ACC112 (cell line): ENCODE measurements at regions not wholly inside any gene's neighbourhood (a gene's known extent, or its start where the extent isn't known, plus 50 kb on each side); places are given as distances from the start of the nearest gene placed in this dataset.

ENCODE experiments used
- H2AFZ ChIP-seq: fragments of 200-600 bp; sonication (generic); one replicate; pipeline ENCODE4 v1.6.0; 2017; ENCODE audit warnings: antibody characterized with exemption, low read length; ENCODE audit not compliant: unreplicated experiment
- H3K27ac ChIP-seq: fragments of 200-600 bp; sonication (generic); 2 replicates; pipeline ENCODE4 v1.5.1; 2014; ENCODE audit warnings: low read depth, mild to moderate bottlenecking, antibody characterized with exemption, low read length, moderate library complexity
- H3K27me3 ChIP-seq: fragments of 200-600 bp; sonication (generic); 2 replicates; pipeline ENCODE4 v1.6.1; 2014; ENCODE audit warnings: mild to moderate bottlenecking, antibody characterized with exemption, low read length, moderate library complexity, mixed read lengths; ENCODE audit not compliant: insufficient read depth
- H3K36me3 ChIP-seq: fragments of 200-600 bp; sonication (generic); 2 replicates; pipeline ENCODE4 v1.6.1; 2016; ENCODE audit warnings: mild to moderate bottlenecking, antibody characterized with exemption, low read length, moderate library complexity, mixed read lengths; ENCODE audit not compliant: insufficient read depth
- H3K4me1 ChIP-seq: fragments of 200-600 bp; sonication (generic); one replicate; pipeline ENCODE4 v1.6.1; 2016; ENCODE audit warnings: low read length, mixed read lengths; ENCODE audit not compliant: insufficient read depth, unreplicated experiment, control insufficient read depth
- H3K4me3 ChIP-seq: fragments of 200-600 bp; sonication (generic); 2 replicates; pipeline ENCODE4 v1.5.1; 2014; ENCODE audit warnings: mild to moderate bottlenecking, low read depth, low read length
- H3K79me2 ChIP-seq: fragments of 200-600 bp; sonication (generic); one replicate; pipeline ENCODE4 v1.6.0; 2016; ENCODE audit warnings: low read length; ENCODE audit not compliant: control insufficient read depth, unreplicated experiment, insufficient read depth

- Histone ChIP-seq H2AFZ (no peak overlapping the region), H3K27me3 (0 out of 2 replicates have a peak, but pooled peaks cover 5% of the 10 kb centered on the region), H3K4me3 (no peak overlapping the region), H3K27ac (no peak overlapping the region), H3K4me1 (no peaks in the 10 kb centered on the region), H3K79me2 (no peaks in the 10 kb centered on the region), H3K36me3 (no peaks in the 10 kb centered on the region)
Measured at GRCh38 chr2:200039724-200040650, 84.6 kb downstream of the MAIP1 start.

- no peaks in the 10 kb centered on the region for H3K4me1 ChIP-seq
- H3K27me3 ChIP-seq: 0 out of 2 replicates have a peak, but pooled peaks cover 2% of the 10 kb centered on the region
- no peaks in the 10 kb centered on the region for H3K36me3 ChIP-seq
- no peak overlapping the region for H3K27ac ChIP-seq
- H3K4me3 ChIP-seq: no peak overlapping the region
- H3K79me2 ChIP-seq: no peaks in the 10 kb centered on the region
- H2AFZ ChIP-seq: no peak overlapping the region
Measured at GRCh38 chr2:200040831-200041230, 85.4 kb downstream of the MAIP1 start.

GRCh38 chr2:200041639-200042038 is 86.3 kb downstream of the MAIP1 start:
- Histone ChIP-seq H3K27me3 (no peaks in the 10 kb centered on the region), H3K36me3 (no peaks in the 10 kb centered on the region), H3K79me2 (no peaks in the 10 kb centered on the region), H3K4me1 (no peaks in the 10 kb centered on the region), H3K4me3 (no peak overlapping the region), H3K27ac (no peak overlapping the region), H2AFZ (no peak overlapping the region)

GRCh38 chr2:200042102-200042735 is 86.8 kb downstream of the MAIP1 start:
- H3K4me1 ChIP-seq: no peaks in the 10 kb centered on the region
- no peak overlapping the region for H2AFZ ChIP-seq
- H3K79me2 ChIP-seq: no peaks in the 10 kb centered on the region
- no peak overlapping the region for H3K27ac ChIP-seq
- no peaks in the 10 kb centered on the region for H3K36me3 ChIP-seq
- no peak overlapping the region for H3K4me3 ChIP-seq
- H3K27me3 ChIP-seq: no peaks in the 10 kb centered on the region

GRCh38 chr2:200042944-200043343 is 87.6 kb downstream of the MAIP1 start:
- no peaks in the 10 kb centered on the region for H3K4me1 ChIP-seq
- no peak overlapping the region for H3K4me3 ChIP-seq
- H3K27ac ChIP-seq: no peak overlapping the region
- no peaks in the 10 kb centered on the region for H3K36me3 ChIP-seq
- no peaks in the 10 kb centered on the region for H3K79me2 ChIP-seq
- H2AFZ ChIP-seq: no peak overlapping the region
- H3K27me3 ChIP-seq: no peaks in the 10 kb centered on the region

- no peak overlapping the region for H3K4me3 ChIP-seq
- no peaks in the 10 kb centered on the region for H3K27me3 ChIP-seq
- no peaks in the 10 kb centered on the region for H3K36me3 ChIP-seq
- no peaks in the 10 kb centered on the region for H3K4me1 ChIP-seq
- no peak overlapping the region for H2AFZ ChIP-seq
- H3K27ac ChIP-seq: no peak overlapping the region
- H3K79me2 ChIP-seq: no peaks in the 10 kb centered on the region
Measured at GRCh38 chr2:200044453-200044852, 89.1 kb downstream of the MAIP1 start.

- Histone ChIP-seq H2AFZ (no peak overlapping the region), H3K36me3 (no peaks in the 10 kb centered on the region)
Measured at GRCh38 chr2:200048421-200048820, 93.0 kb downstream of the MAIP1 start.

GRCh38 chr2:200049086-200049485 is 93.7 kb downstream of the MAIP1 start:
- no peaks in the 10 kb centered on the region for H3K36me3 ChIP-seq
- no peak overlapping the region for H3K4me3 ChIP-seq
- H2AFZ ChIP-seq: no peak overlapping the region
- H3K4me1 ChIP-seq: no peaks in the 10 kb centered on the region
- H3K27me3 ChIP-seq: no peaks in the 10 kb centered on the region
- no peaks in the 10 kb centered on the region for H3K79me2 ChIP-seq
- H3K27ac ChIP-seq: no peak overlapping the region

More at GRCh38 chr2:200048421-200048820, 93.0 kb downstream of the MAIP1 start:
- Histone ChIP-seq H3K27ac (no peak overlapping the region), H3K79me2 (no peaks in the 10 kb centered on the region), H3K27me3 (no peaks in the 10 kb centered on the region), H3K4me1 (no peaks in the 10 kb centered on the region), H3K4me3 (no peak overlapping the region)

- Histone ChIP-seq H3K79me2 (no peaks in the 10 kb centered on the region), H3K27me3 (no peaks in the 10 kb centered on the region), H3K36me3 (no peaks in the 10 kb centered on the region), H3K4me1 (no peaks in the 10 kb centered on the region), H3K27ac (no peak overlapping the region), H2AFZ (no peak overlapping the region), H3K4me3 (no peak overlapping the region)
Measured at GRCh38 chr2:200050921-200051610, 95.7 kb downstream of the MAIP1 start.

GRCh38 chr2:200051611-200051945 is 96.2 kb downstream of the MAIP1 start:
- no peaks in the 10 kb centered on the region for H3K4me1 ChIP-seq
- H3K4me3 ChIP-seq: no peak overlapping the region
- no peak overlapping the region for H3K27ac ChIP-seq

More at GRCh38 chr2:200051611-200051945, 96.2 kb downstream of the MAIP1 start:
- Histone ChIP-seq H3K36me3 (no peaks in the 10 kb centered on the region), H3K27me3 (no peaks in the 10 kb centered on the region), H3K79me2 (no peaks in the 10 kb centered on the region), H2AFZ (no peak overlapping the region)
